CD4-positive, alpha-beta T cell (primary cell): ENCODE measurements at regions not wholly inside any gene's neighbourhood (a gene's known extent, or its start where the extent isn't known, plus 50 kb on each side); places are given as distances from the start of the nearest gene placed in this dataset.

Source experiments
- ATAC-seq: fragments of 200-7000 bp; cut with Tn5 transposase; one replicate; pipeline ENCODE4 v1.10.0; 2022; ENCODE audit warnings: mild to moderate bottlenecking; ENCODE audit not compliant: poor library complexity
- CTCF ChIA-PET: fragments of 350-600 bp; sonication (Branson Sonifier 250); formaldehyde crosslinking; loops from one replicate; lab custom pipeline; 2021; ENCODE audit warnings: antibody characterized with exemption, inconsistent platforms; lab: Charles Lee
- POLR2A ChIA-PET: fragments of 350-600 bp; sonication (Branson Sonifier 250); formaldehyde crosslinking; loops from one replicate; lab custom pipeline; 2021; ENCODE audit warnings: antibody characterized with exemption, inconsistent platforms; lab: Charles Lee
- DNase-seq, 14 experiments: peaks; one replicate each; pipeline ENCODE4 v3.0.0-alpha.2; 2013 to 2020; ENCODE audit warnings: mixed read lengths in 2 of 14
- H3K27ac ChIP-seq, 2 donors: one replicate each; pipeline versions ENCODE4 v1.5.1 to v1.7.0; 2013; ENCODE audit warnings: low read length in 2 of 2, low read depth in 1 of 2, mild to moderate bottlenecking in 1 of 2
- H3K27me3 ChIP-seq, 2 experiments: 1 replicate in 1 of 2; 2 replicates in 1 of 2; pipeline versions ENCODE4 v1.6.1 to v1.7.0; 2013; ENCODE audit warnings: low read length in 2 of 2, control low read depth in 1 of 2, mild to moderate bottlenecking in 1 of 2, moderate library complexity in 1 of 2; ENCODE audit not compliant: insufficient read depth in 2 of 2, control insufficient read depth in 1 of 2
- H3K36me3 ChIP-seq: one replicate; pipeline ENCODE4 v1.6.1; 2013; ENCODE audit warnings: low read length, control low read depth; ENCODE audit not compliant: insufficient read depth
- H3K4me1 ChIP-seq: one replicate; pipeline ENCODE4 v1.6.1; 2013; ENCODE audit warnings: low read length, control low read depth; ENCODE audit not compliant: insufficient read depth
- H3K4me3 ChIP-seq: one replicate; pipeline ENCODE4 v1.5.1; 2013; ENCODE audit warnings: mild to moderate bottlenecking, low read length, moderate library complexity
- H3K9me3 ChIP-seq, 2 experiments: 1 replicate in 1 of 2; 2 replicates in 1 of 2; pipeline versions ENCODE4 v1.6.1 to v1.7.0; 2013; ENCODE audit warnings: low read length in 2 of 2, mild to moderate bottlenecking in 2 of 2, control low read depth in 1 of 2, moderate library complexity in 1 of 2; ENCODE audit not compliant: control insufficient read depth in 1 of 2, insufficient read depth in 1 of 2
- H3K27ac Mint-ChIP-seq: one replicate; pipeline ENCODE4 v1.8.0; 2020; ENCODE audit warnings: mixed read lengths
- H3K27me3 Mint-ChIP-seq: one replicate; pipeline ENCODE4 v1.8.0; 2021; ENCODE audit warnings: mixed read lengths
- H3K36me3 Mint-ChIP-seq: one replicate; pipeline ENCODE4 v1.8.0; 2021; ENCODE audit warnings: low read depth, mixed read lengths
- H3K4me1 Mint-ChIP-seq: one replicate; pipeline ENCODE4 v1.8.0; 2021; ENCODE audit warnings: low read depth, mixed read lengths
- H3K4me3 Mint-ChIP-seq: one replicate; pipeline ENCODE4 v1.8.0; 2020; ENCODE audit warnings: mild to moderate bottlenecking, mixed read lengths
- H3K9me3 Mint-ChIP-seq: one replicate; pipeline ENCODE4 v1.8.0; 2020; ENCODE audit warnings: mixed read lengths
- CTCF ChIP-seq: fragments of 200-600 bp; IDR thresholded peaks from one replicate; pipeline ENCODE4 v1.8.0; 2022; ENCODE audit warnings: antibody characterized with exemption, mild to moderate bottlenecking
- intact Hi-C, 2 experiments: fragments of 100-400 bp; cut with DNase I in 1 of 2; cut with micrococcal nuclease in 1 of 2; formaldehyde crosslinking; loops; one replicate each; pipeline versions ENCODE4 v1.15.1 to v1.9.0; 2023 to 2025; cut with DNase I, micrococcal nuclease

- Mint-ChIP-seq H3K4me3 (no peak overlapping the region), H3K36me3 (no peaks in the 10 kb centered on the region), H3K4me1 (no peaks in the 10 kb centered on the region), H3K27ac (no peak overlapping the region), H3K27me3 (peaks cover 4% of the 10 kb centered on the region), H3K9me3 (peaks cover 3% of the 10 kb centered on the region)
- no peak overlapping the region for H3K4me3 ChIP-seq
- no peaks in the 10 kb centered on the region for H3K36me3 ChIP-seq
- no peak overlapping the region for H3K27ac ChIP-seq
- TF ChIP-seq CTCF: no peak
- DNase-seq (no peak), ATAC-seq (no peak)
- H3K9me3 ChIP-seq: peaks cover 0 to 8% of the 10 kb centered on the region in 2 experiments
- peaks cover 0 to 4% of the 10 kb centered on the region in 2 experiments for H3K27me3 ChIP-seq
- H3K4me1 ChIP-seq: no peaks in the 10 kb centered on the region
- intact Hi-C loops: no loop called here
- POLR2A ChIA-PET: no interaction called here
- CTCF ChIA-PET: no interaction called here
Measured at GRCh38 chr16:47946092-47946491, 209.7 kb downstream of the ABCC12 start.

GRCh38 chr16:47944589-47944988, 211.2 kb downstream of the ABCC12 start:
- H3K27ac ChIP-seq: no peak overlapping the region
- no peaks in the 10 kb centered on the region for H3K4me1 Mint-ChIP-seq
- no peaks in the 10 kb centered on the region for H3K4me1 ChIP-seq
- H3K4me3 Mint-ChIP-seq: no peak overlapping the region
- no peak for ATAC-seq
- no peak overlapping the region for H3K4me3 ChIP-seq
- no peaks in the 10 kb centered on the region for H3K36me3 ChIP-seq
- no peak overlapping the region for H3K27ac Mint-ChIP-seq
- no peaks in the 10 kb centered on the region for H3K9me3 Mint-ChIP-seq
- ChIA-PET POLR2A (no interaction called here), CTCF (no interaction called here)
- H3K9me3 ChIP-seq: peaks cover 0 to 4% of the 10 kb centered on the region in 2 experiments
- peaks cover 4% of the 10 kb centered on the region for H3K27me3 Mint-ChIP-seq
- no peak for TF ChIP-seq CTCF
- no peaks in the 10 kb centered on the region for H3K36me3 Mint-ChIP-seq
- H3K27me3 ChIP-seq: peaks cover 0 to 4% of the 10 kb centered on the region in 2 experiments
- intact Hi-C loops: no loop called here
- DNase-seq: no peak

- Histone ChIP-seq H3K4me1 (no peaks in the 10 kb centered on the region), H3K27me3 (peaks cover 0 to 3% of the 10 kb centered on the region in 2 experiments), H3K36me3 (no peaks in the 10 kb centered on the region), H3K4me3 (no peak overlapping the region), H3K27ac (no peak overlapping the region), H3K9me3 (no peaks in the 10 kb centered on the region)
- TF ChIP-seq CTCF: no peak
- ChIA-PET POLR2A (no interaction called here), CTCF (no interaction called here)
- DNase-seq (no peak), ATAC-seq (no peak)
- Mint-ChIP-seq H3K4me3 (no peak overlapping the region), H3K4me1 (no peaks in the 10 kb centered on the region), H3K27ac (no peak overlapping the region), H3K27me3 (peaks cover 4% of the 10 kb centered on the region), H3K9me3 (no peaks in the 10 kb centered on the region), H3K36me3 (no peaks in the 10 kb centered on the region)
- intact Hi-C loops: no loop called here
Measured at GRCh38 chr16:47943235-47943634, 212.6 kb downstream of the ABCC12 start.
